Stimulated activated CD8-positive, alpha-beta memory T cell treated with anti-CD3 and anti-CD28 coated beads, Interleukin-15, amount 100 ng/mL, for 4 hours (primary cell): ENCODE measurements at regions not wholly inside any gene's neighbourhood (a gene's known extent, or its start where the extent isn't known, plus 50 kb on each side); places are given as distances from the start of the nearest gene placed in this dataset.

Source experiments
- DNase-seq, 2 donors: peaks; one replicate each; pipeline ENCODE4 v3.0.0-alpha.2; 2020; ENCODE audit warnings: low read depth in 2 of 2

DNA sequence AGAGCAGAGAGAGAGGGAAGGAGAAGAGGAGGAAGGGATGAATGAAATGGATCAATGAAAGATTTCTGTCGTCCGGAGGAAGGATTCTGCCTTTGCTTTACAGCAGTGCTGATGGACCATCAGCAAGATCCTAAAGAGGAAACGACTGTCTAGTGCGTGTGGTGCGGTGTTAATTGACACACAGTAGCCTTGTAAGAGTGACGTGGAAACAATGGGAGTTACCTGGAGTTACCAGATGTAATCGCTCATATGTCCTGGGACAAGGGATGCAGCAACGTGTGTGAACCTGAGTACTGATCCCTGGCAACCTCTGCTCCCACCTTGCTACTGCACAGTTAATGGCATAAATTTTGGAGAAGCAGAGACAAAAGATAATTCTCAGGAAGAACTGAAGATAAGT lies 62.6 kb upstream of the TPRG1 start:
- DNase-seq = no peak

DNA sequence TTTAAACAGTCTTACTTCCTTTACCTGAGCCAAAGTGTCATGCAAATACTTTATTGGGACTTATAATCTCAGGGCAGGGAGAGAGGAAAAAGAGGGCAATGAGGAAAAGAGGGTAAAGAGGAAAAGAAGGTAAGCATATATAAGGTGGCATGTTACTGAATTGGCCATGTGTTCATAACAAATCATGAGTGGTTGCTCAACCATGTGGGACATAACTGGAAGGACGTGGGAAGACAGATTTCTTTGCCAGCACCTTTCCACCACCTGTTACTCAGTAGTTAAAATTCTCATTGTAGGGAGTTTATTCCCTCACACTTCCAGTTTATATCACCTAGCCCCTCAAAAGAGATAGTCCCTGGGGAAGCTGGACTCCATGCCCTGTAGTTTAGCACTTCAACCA lies 54.7 kb upstream of the TPRG1 start:
- DNase-seq = no peak

DNA sequence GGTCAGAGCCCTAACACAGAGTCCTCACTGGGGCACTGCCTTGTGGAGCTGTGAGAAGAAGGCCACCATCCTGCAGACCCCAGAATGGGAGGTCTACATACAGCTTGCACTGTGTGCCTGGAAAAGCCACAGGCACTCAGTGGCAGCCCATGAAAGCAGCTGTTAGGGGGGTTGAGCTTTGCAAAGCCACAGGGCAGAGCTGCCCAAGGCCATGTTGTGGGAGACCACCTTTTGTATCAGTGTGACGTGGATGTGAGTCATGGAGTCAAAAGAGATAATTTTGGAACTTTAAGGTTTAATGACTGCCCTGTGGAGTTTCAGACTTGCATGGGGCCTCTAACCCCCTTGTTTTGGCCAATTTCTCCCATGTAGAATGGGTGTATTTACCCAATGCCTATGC lies 52.9 kb upstream of the TPRG1 start:
- DNase-seq = no peak

DNA sequence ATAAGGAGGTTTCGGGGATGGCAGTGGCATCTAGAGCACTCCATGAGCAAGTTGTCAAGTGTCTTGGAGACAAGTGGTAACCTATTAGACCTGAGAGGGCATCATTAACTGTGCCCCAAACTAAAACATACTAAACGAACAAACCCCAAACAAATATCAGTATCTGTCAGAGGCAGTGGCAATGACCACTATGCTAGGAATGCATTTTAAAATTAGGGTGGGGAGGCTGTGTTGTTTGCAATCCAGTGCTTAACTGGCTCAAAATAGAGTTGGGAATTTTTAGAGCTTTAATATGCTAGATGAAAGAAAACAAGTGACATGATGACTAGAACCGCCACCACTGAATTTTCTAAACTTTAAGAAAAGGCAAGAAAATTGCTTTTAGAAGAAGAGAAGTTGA lies 51.8 kb upstream of the TPRG1 start:
- DNase-seq = no peak

DNA sequence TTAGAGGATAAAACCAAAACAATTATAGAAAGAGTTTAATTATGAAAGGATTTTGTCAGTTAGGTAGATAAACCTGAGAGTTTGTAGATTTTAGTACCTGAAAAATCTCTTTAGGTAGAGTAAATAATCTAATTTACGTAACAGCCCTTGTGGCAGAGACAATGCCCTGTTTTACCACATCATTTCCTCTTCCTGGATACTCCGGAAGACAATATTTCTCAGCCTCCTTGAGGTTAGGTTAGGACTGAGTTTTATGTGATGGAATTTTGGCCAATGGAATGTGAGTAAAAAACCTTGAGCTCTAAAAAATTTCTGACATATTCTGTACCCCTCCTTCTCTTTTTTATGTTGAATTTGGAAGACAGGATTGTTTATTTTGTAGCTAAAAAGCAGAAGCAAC lies 50.7 kb upstream of the TPRG1 start:
- DNase-seq = no peak
